Erythroblast (primary cell): ENCODE measurements at regions not wholly inside any gene's neighbourhood (a gene's known extent, or its start where the extent isn't known, plus 50 kb on each side); places are given as distances from the start of the nearest gene placed in this dataset.

Experiments used
- GATA1 ChIP-seq: IDR thresholded peaks from 2 replicates; pipeline ENCODE4 v1.6.1; 2011; ENCODE audit warnings: low read depth, mild to moderate bottlenecking, control low read depth, low read length, moderate library complexity
- POLR2A ChIP-seq: IDR thresholded peaks from 2 replicates; pipeline ENCODE4 v1.6.1; 2011; ENCODE audit warnings: mild to moderate bottlenecking, low read length

- no peak for TF ChIP-seq POLR2A
- TF ChIP-seq GATA1: no peak
Observed at GRCh38 chr2:17101596-17101995, 416.6 kb downstream of the RAD51AP2 start.
